HUES48 (cell line): ENCODE measurements at regions not wholly inside any gene's neighbourhood (a gene's known extent, or its start where the extent isn't known, plus 50 kb on each side); places are given as distances from the start of the nearest gene placed in this dataset.
"Not testable (repeated sequence)": the region's sequence is repeated elsewhere in the genome, so short reads cannot be mapped to it uniquely, and the experiment has no call there.

Experiments
- H3K27ac ChIP-seq: one replicate; pipeline ENCODE4 v1.7.0; 2013; ENCODE audit warnings: low read depth, low read length, inconsistent platforms
- H3K27me3 ChIP-seq: 2 replicates; pipeline ENCODE4 v1.6.1; 2013; ENCODE audit warnings: mild to moderate bottlenecking, low read length; ENCODE audit not compliant: control insufficient read depth, insufficient read depth
- H3K36me3 ChIP-seq: 2 replicates; pipeline ENCODE4 v1.6.1; 2013; ENCODE audit warnings: low read length; ENCODE audit not compliant: control insufficient read depth, insufficient read depth
- H3K4me1 ChIP-seq: 2 replicates; pipeline ENCODE4 v1.6.1; 2013; ENCODE audit warnings: mild to moderate bottlenecking, low read length; ENCODE audit not compliant: control insufficient read depth, insufficient read depth
- H3K4me3 ChIP-seq: 2 replicates; pipeline ENCODE4 v1.5.1; 2013; ENCODE audit warnings: mild to moderate bottlenecking, low read depth, low read length
- H3K9ac ChIP-seq: 2 replicates; pipeline ENCODE4 v1.6.1; 2013; ENCODE audit warnings: mild to moderate bottlenecking, low read depth, low read length, moderate library complexity
- H3K9me3 ChIP-seq: 2 replicates; pipeline ENCODE4 v1.6.1; 2013; ENCODE audit warnings: low read length; ENCODE audit not compliant: control insufficient read depth, insufficient read depth

GRCh38 chr20:56708991-56709390, 79.9 kb downstream of the TFAP2C start:
- no peak overlapping the region for H3K4me3 ChIP-seq
- peaks cover 11% of the 10 kb centered on the region for H3K4me1 ChIP-seq
- no peaks in the 10 kb centered on the region for H3K36me3 ChIP-seq
- H3K27ac ChIP-seq = no peak overlapping the region
- no peak overlapping the region for H3K9ac ChIP-seq
- no peaks in the 10 kb centered on the region for H3K27me3 ChIP-seq
- H3K9me3 ChIP-seq = no peaks in the 10 kb centered on the region

- no peaks in the 10 kb centered on the region for H3K27me3 ChIP-seq
- H3K9me3 ChIP-seq = no peaks in the 10 kb centered on the region
- peaks cover 15% of the 10 kb centered on the region for H3K4me1 ChIP-seq
- H3K4me3 ChIP-seq = no peak overlapping the region
- H3K27ac ChIP-seq = no peak overlapping the region
- H3K9ac ChIP-seq = no peak overlapping the region
- H3K36me3 ChIP-seq = no peaks in the 10 kb centered on the region
Observed at GRCh38 chr20:56710125-56710524, 81.0 kb downstream of the TFAP2C start.

- H3K27me3 ChIP-seq = not testable (repeated sequence)
Observed at GRCh38 chr20:56710577-56710976, 81.5 kb downstream of the TFAP2C start.

GRCh38 chr20:56711018-56711417, 81.9 kb downstream of the TFAP2C start:
- no peak overlapping the region for H3K27ac ChIP-seq
- H3K9ac ChIP-seq = no peak overlapping the region
- H3K27me3 ChIP-seq = no peaks in the 10 kb centered on the region
- no peak overlapping the region for H3K4me3 ChIP-seq
- H3K9me3 ChIP-seq = no peaks in the 10 kb centered on the region
- H3K36me3 ChIP-seq = no peaks in the 10 kb centered on the region
- H3K4me1 ChIP-seq = peaks cover 21% of the 10 kb centered on the region

More at GRCh38 chr20:56710577-56710976, 81.5 kb downstream of the TFAP2C start:
- peaks cover 20% of the 10 kb centered on the region for H3K4me1 ChIP-seq
- H3K9ac ChIP-seq, H3K27ac ChIP-seq, H3K9me3 ChIP-seq, H3K4me3 ChIP-seq, H3K36me3 ChIP-seq: not testable (repeated sequence)

GRCh38 chr20:56715309-56715708, 86.2 kb downstream of the TFAP2C start:
- Histone ChIP-seq H3K9me3 (no peaks in the 10 kb centered on the region), H3K9ac (no peak overlapping the region), H3K27me3 (no peaks in the 10 kb centered on the region), H3K36me3 (no peaks in the 10 kb centered on the region), H3K4me1 (peaks cover 25% of the 10 kb centered on the region), H3K27ac (no peak overlapping the region), H3K4me3 (no peak overlapping the region)

- Histone ChIP-seq H3K4me3 (no peak overlapping the region), H3K9ac (no peak overlapping the region), H3K4me1 (peaks cover 25% of the 10 kb centered on the region), H3K36me3 (no peaks in the 10 kb centered on the region), H3K27ac (no peak overlapping the region), H3K27me3 (no peaks in the 10 kb centered on the region), H3K9me3 (no peaks in the 10 kb centered on the region)
Observed at GRCh38 chr20:56715902-56716519, 86.9 kb downstream of the TFAP2C start.

- H3K27ac ChIP-seq = no peak overlapping the region
- no peak overlapping the region for H3K9ac ChIP-seq
- H3K27me3 ChIP-seq = no peaks in the 10 kb centered on the region
- peaks cover 18% of the 10 kb centered on the region for H3K4me1 ChIP-seq
- no peaks in the 10 kb centered on the region for H3K36me3 ChIP-seq
- no peak overlapping the region for H3K4me3 ChIP-seq
- no peaks in the 10 kb centered on the region for H3K9me3 ChIP-seq
Observed at GRCh38 chr20:56716806-56717205, 87.7 kb downstream of the TFAP2C start.

- Histone ChIP-seq H3K9ac (no peak overlapping the region), H3K27me3 (no peaks in the 10 kb centered on the region), H3K27ac (no peak overlapping the region), H3K9me3 (no peaks in the 10 kb centered on the region), H3K4me3 (no peak overlapping the region), H3K4me1 (peaks cover 15% of the 10 kb centered on the region; the same call in 1 of the 2 replicates), H3K36me3 (no peaks in the 10 kb centered on the region)
Observed at GRCh38 chr20:56718816-56719215, 89.7 kb downstream of the TFAP2C start.

GRCh38 chr20:56720620-56721213, 91.6 kb downstream of the TFAP2C start:
- Histone ChIP-seq H3K27me3 (no peaks in the 10 kb centered on the region), H3K27ac (no peak overlapping the region), H3K4me3 (no peak overlapping the region), H3K36me3 (no peaks in the 10 kb centered on the region), H3K4me1 (0 out of 2 replicates have a peak, but pooled peaks cover 4% of the 10 kb centered on the region), H3K9ac (no peak overlapping the region), H3K9me3 (no peaks in the 10 kb centered on the region)

- Histone ChIP-seq H3K4me3 (no peak overlapping the region), H3K27me3 (no peaks in the 10 kb centered on the region), H3K36me3 (no peaks in the 10 kb centered on the region), H3K27ac (no peak overlapping the region), H3K9ac (no peak overlapping the region), H3K9me3 (no peaks in the 10 kb centered on the region), H3K4me1 (no peaks in the 10 kb centered on the region)
Observed at GRCh38 chr20:56722042-56722441, 92.9 kb downstream of the TFAP2C start.

- no peaks in the 10 kb centered on the region for H3K4me1 ChIP-seq
- H3K27me3 ChIP-seq = no peaks in the 10 kb centered on the region
- H3K4me3 ChIP-seq = no peak overlapping the region
- no peaks in the 10 kb centered on the region for H3K9me3 ChIP-seq
- H3K9ac ChIP-seq = no peak overlapping the region
- no peaks in the 10 kb centered on the region for H3K36me3 ChIP-seq
- H3K27ac ChIP-seq = no peak overlapping the region
Observed at GRCh38 chr20:56723331-56723730, 94.2 kb downstream of the TFAP2C start.
